Ramos (cell line): ENCODE measurements at regions not wholly inside any gene's neighbourhood (a gene's known extent, or its start where the extent isn't known, plus 50 kb on each side); places are given as distances from the start of the nearest gene placed in this dataset.

Experiments
- in situ Hi-C: fragments of 300-500 bp; cut with MboI; formaldehyde crosslinking; loops from one replicate; pipeline ENCODE4 v1.14.3; 2022; ENCODE audit warnings: low sequenced_read_pairs; ENCODE audit not compliant: unreplicated experiment

DNA sequence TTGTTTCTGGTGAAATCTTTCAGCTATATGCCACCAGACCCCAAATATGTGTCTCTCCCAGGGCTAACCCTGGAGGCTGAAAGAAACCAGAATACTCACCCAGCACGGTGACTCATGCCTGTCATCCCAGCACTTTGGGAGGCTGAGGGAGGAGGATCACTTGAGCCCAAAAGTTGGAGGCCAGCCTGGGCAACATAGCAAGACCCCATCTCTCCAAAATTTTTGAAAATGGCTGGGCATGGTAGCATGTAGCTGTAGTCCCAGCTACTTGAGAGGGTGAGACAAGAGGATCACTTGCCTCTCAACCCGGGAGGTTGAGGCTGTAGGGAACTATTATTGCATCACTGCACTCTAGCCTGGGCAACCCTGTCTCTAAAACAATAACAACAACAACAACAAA lies 76.1 kb upstream of the UQCRFS1 start:
- in situ Hi-C loops = no loop called here

GRCh38 chr19:29290853-29291252 lies 77.9 kb upstream of the UQCRFS1 start:
- in situ Hi-C loops = no loop called here

DNA sequence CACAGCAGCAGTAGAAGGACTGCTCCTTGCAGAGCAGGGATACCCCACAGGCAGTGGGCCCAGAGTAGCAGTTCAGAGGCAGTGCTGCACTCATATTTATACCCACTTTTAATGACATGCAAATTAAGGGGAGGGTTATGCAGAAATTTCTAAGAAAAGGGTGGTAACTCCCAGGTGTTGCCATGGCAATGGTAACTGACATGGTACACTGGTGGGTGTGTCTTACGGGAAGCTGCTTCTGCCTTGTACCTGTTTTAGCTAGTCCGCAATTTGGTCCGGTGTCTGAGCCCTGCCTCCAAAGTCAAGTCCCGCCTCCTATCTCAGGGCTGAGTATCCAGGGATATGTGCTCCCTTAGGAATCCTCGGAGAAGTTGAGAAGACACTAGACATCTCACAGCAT lies 79.2 kb upstream of the UQCRFS1 start:
- in situ Hi-C loops = no loop called here

GRCh38 chr19:29292562-29292961 lies 79.6 kb upstream of the UQCRFS1 start:
- in situ Hi-C loops = no loop called here

GRCh38 chr19:29293292-29293691 lies 80.3 kb upstream of the UQCRFS1 start:
- in situ Hi-C loops = no loop called here

- in situ Hi-C loops = no loop called here
These were observed 80.9 kb upstream of the UQCRFS1 start for GRCh38 chr19:29293736-29294342.

GRCh38 chr19:29294343-29294811 lies 81.4 kb upstream of the UQCRFS1 start:
- in situ Hi-C loops = no loop called here

DNA sequence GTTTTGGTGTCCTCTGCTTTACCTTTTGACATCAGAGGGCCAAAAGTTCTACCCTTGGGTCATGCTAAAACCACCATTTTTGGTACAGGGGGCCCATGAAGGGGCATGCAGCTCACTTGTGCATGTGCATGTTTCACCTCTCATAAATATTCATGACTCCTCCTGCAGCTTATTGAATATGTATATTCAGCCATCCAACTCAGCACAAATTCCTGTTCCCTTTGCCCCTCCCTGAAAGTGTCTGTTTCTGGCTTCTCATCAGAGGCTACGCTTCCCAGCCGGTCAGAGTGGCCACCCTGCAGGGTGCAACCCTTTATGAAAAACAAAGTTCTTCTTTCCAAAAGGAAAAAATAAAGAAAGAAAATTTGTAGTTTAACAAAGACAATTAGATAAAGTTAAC lies 82.3 kb upstream of the UQCRFS1 start:
- in situ Hi-C loops = no loop called here

GRCh38 chr19:29297381-29297780 lies 84.4 kb upstream of the UQCRFS1 start:
- in situ Hi-C loops = no loop called here

DNA sequence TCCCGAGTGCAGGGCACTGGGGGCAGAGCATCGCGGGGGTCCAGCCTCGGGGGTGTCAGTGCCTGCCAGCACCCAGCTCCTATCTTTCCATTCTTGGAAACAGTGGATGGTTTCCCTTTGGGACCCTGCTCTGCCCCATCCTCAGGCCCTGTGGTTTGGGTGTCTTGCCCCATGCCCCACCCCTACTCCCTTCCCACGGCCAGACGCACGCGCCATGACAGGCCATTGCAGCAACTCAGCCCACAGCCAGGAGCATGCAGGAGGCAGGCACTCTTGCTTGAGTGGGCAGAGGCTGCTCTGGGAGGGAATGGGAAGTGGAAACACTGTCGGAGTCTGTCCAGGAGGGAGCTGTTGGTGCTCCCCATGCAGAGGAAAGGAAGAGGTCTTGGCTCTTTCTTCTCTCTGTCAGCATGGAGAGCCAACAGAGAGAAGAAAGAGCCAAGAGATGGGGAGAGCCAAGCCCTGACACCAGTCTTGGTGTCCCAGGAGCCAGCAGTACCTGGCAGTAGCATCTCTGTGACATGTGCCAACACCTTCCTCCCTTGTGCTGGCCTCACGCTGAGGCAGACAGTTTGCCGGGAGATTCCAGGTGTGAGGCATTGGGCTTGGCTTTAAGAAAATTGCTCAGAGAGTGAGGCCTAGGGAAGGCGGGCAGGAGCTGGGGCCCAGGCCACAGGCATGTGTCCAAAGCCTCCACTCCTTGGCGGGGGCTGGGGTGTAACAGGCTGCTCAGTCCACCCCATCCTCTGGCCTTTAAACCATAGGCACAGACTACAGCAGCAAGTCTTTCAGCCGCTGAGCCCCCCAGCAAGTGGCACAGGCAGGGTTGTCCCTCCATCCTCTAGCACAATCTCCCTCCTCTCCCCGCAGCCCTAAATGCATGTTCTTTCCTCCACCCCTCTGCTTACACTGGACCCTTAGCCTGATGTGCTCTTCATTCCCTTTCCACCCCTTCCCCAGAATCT lies 86.7 kb upstream of the UQCRFS1 start:
- in situ Hi-C loops = no loop called here

- in situ Hi-C loops = no loop called here
These were observed 89.3 kb upstream of the UQCRFS1 start for GRCh38 chr19:29302002-29302928.

- in situ Hi-C loops = no loop called here
These were observed 90.2 kb upstream of the UQCRFS1 start for GRCh38 chr19:29303069-29303718.

DNA sequence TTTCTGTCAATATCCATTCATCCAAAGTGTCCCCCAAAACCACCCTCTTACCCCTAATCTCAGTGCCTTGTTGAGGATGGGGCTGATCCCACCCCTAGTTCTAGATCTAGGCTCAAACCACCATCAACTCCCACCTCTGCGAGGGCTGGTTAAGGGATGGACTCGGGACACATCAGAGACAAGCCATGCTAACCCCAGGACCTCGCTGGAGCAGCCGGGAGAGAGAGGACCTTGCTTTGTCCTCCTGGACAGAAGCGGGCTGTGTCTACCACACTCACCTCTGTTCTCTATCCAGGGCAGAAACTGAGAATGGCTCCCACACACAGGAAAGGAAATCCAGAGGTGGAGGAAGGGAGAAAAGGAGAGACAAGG lies 90.8 kb upstream of the UQCRFS1 start:
- in situ Hi-C loops = no loop called here

DNA sequence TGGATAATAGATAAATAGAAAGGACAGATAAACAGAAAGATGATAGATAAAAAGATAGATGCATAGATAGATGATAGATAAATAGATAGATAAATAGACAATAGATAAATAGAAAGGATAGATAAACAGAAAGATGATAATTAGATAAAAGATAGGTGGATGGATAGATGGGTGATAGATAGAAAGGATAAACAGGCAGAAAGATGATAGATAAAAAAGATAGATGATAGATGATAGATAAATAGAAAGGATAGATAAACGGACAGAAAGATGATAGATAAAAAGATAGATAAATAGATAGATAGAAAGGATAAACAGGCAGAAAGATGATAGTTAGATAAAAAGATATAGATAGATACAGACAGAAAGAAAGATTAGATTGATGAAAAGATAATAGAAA lies 92.3 kb upstream of the UQCRFS1 start:
- in situ Hi-C loops = no loop called here

DNA sequence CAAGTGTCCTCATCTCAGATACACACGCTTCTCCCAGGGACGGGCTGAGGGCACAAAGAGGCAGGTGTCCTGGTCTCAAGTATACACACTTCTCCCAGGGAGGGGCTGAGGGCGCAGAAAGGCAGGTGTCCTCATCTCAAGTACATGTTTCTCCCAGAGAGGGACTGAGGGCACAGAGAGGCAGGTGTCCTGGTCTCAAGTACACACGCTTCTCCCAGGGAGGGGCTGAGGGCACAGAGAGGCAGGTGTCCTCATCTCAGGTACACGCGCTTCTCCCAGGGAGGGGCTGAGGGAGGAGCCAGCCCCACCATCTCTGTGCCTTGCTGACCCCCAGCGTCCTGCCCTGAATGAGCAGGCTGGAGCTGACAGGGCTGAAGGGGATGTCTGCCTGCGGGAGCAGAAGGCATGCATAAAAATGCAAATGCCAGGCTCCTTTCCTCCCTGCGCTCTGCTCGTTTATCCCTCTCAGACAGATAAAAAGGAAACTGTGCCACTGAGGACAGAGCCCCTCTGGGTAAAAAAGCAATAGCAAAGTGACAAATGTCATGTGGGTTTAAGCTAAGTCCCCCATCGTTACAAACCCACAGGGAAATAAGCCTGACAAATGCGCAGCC lies 96.1 kb upstream of the UQCRFS1 start:
- in situ Hi-C loops = no loop called here

DNA sequence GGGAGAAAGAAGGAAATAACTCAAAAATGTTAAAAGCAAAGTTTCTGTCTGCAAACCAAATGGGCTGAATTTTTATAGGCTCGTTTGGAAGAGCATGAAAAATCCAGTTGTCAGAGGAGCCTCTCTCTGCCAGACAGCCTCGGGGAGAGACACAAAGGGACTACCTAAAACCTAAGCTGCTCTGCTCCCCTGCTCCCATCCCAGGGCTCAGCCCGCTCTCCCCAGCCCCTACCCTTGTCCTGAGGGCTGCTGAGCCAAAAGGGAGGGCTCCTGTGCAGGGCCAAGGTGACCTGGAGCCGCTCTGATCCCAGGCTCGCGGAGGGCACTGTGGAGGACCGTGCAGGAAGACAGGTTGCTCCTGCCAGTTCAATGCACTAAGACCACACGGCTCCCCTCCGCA lies 96.7 kb upstream of the UQCRFS1 start:
- in situ Hi-C loops = no loop called here

GRCh38 chr19:29311191-29311790 lies 98.3 kb upstream of the UQCRFS1 start:
- in situ Hi-C loops = no loop called here

DNA sequence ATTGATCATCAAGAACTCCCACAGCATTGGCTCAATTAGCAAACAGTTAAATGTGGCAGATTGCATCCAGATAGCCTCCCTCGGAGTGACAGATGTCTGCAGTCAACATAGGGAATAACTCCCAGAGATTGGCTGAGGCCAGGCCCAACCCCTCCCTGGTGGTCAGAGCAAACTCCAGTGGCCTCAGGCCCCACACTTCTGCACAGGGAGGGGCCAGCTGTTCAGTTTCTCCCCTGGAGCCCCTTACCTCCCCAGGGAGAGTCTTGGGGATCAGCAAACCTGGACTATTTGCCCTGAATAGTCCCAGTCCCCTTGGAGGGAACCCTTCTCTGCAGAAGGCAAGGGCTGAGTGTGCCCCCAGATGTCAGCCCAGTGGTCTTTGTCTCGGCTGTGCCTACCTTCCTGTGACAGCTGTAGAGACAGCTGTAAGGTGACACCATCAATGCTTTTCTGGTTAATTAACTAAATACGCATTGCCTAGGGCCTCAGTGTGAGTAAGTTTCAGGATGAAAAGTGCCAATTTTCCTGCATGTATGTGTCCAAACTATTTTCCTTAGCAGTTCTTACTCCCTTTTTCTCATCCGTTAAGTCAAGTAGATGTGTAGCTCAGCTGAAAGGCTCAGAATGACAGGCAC lies 102.7 kb upstream of the UQCRFS1 start:
- in situ Hi-C loops = no loop called here

- in situ Hi-C loops = no loop called here
These were observed 105.6 kb upstream of the UQCRFS1 start for GRCh38 chr19:29318581-29318980.
